ENCODE measurements at regions not wholly inside any gene's neighbourhood (a gene's known extent, or its start where the extent isn't known, plus 50 kb on each side); places are given as distances from the start of the nearest gene placed in this dataset.
"Not testable (repeated sequence)": the region's sequence is repeated elsewhere in the genome, so short reads cannot be mapped to it uniquely, and the experiment has no call there.

DNA sequence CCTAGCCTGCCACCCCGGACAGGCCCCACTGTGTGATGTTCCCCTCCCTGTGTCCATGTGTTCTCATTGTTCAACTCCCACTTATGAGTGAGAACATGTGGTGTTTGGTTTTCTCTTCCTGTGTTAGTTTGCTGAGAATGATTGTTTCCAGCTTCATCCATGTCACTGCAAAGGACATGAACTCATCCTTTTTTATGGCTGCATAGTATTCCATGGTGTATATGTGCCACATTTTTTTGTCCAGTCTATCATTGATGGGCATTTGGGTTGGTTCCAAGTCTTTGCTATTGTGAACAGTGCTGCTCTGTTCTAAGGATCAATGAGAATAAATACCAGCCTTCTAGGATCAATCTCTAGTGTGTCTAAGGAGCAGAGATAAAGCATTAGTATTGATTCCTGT is 543.9 kb upstream of the ZNF804A start:
- not testable (repeated sequence) for TF ChIP-seq POLR2A, POLR2AphosphoS5 (IDR thresholded peaks at IDR 0.05)
- TF ChIP-seq, protein P1, sequence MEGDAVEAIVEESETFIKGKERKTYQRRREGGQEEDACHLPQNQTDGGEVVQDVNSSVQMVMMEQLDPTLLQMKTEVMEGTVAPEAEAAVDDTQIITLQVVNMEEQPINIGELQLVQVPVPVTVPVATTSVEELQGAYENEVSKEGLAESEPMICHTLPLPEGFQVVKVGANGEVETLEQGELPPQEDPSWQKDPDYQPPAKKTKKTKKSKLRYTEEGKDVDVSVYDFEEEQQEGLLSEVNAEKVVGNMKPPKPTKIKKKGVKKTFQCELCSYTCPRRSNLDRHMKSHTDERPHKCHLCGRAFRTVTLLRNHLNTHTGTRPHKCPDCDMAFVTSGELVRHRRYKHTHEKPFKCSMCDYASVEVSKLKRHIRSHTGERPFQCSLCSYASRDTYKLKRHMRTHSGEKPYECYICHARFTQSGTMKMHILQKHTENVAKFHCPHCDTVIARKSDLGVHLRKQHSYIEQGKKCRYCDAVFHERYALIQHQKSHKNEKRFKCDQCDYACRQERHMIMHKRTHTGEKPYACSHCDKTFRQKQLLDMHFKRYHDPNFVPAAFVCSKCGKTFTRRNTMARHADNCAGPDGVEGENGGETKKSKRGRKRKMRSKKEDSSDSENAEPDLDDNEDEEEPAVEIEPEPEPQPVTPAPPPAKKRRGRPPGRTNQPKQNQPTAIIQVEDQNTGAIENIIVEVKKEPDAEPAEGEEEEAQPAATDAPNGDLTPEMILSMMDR (IDR thresholded peaks at IDR 0.05) = not testable (repeated sequence)

Measured in suprapubic skin (tissue), 4 donors.